HG03460 (cell line): ENCODE measurements at regions not wholly inside any gene's neighbourhood (a gene's known extent, or its start where the extent isn't known, plus 50 kb on each side); places are given as distances from the start of the nearest gene placed in this dataset.
A peak's percentile ranks its signal among the peaks of the same experiment; 100 is the strongest.

Experiments
- ATAC-seq: cut with Tn5 transposase; IDR thresholded peaks from one replicate; pipeline ENCODE4 v1.9.1; 2021; ENCODE audit not compliant: unreplicated experiment

- no peak for ATAC-seq
These were observed 107.7 kb upstream of the NFE2L3 start for GRCh38 chr7:26044320-26044719.

- no peak for ATAC-seq
These were observed 105.8 kb upstream of the NFE2L3 start for GRCh38 chr7:26046150-26046549.

GRCh38 chr7:26046878-26047277 is 105.1 kb upstream of the NFE2L3 start:
- ATAC-seq, result no peak

GRCh38 chr7:26048663-26049062 is 103.3 kb upstream of the NFE2L3 start:
- ATAC-seq, result no peak

- no peak for ATAC-seq
These were observed 102.9 kb upstream of the NFE2L3 start for GRCh38 chr7:26049081-26049480.

GRCh38 chr7:26051021-26051420 is 101.0 kb upstream of the NFE2L3 start:
- ATAC-seq, result no peak

GRCh38 chr7:26052706-26053105 is 99.3 kb upstream of the NFE2L3 start:
- no peak for ATAC-seq

- no peak for ATAC-seq
These were observed 97.6 kb upstream of the NFE2L3 start for GRCh38 chr7:26054386-26054785.

GRCh38 chr7:26055241-26055640 is 96.8 kb upstream of the NFE2L3 start:
- ATAC-seq, result no peak

- no peak for ATAC-seq
These were observed 91.0 kb upstream of the NFE2L3 start for GRCh38 chr7:26060733-26061677.

- ATAC-seq, result no peak
These were observed 90.1 kb upstream of the NFE2L3 start for GRCh38 chr7:26061678-26062603.

GRCh38 chr7:26065652-26066051 is 86.3 kb upstream of the NFE2L3 start:
- ATAC-seq, result no peak

- no peak for ATAC-seq
These were observed 85.3 kb upstream of the NFE2L3 start for GRCh38 chr7:26066736-26067135.

- no peak for ATAC-seq
These were observed 81.7 kb upstream of the NFE2L3 start for GRCh38 chr7:26070290-26070689.

- no peak for ATAC-seq
These were observed 80.2 kb upstream of the NFE2L3 start for GRCh38 chr7:26071622-26072456.

GRCh38 chr7:26073041-26073440 is 79.0 kb upstream of the NFE2L3 start:
- no peak for ATAC-seq

GRCh38 chr7:26074919-26075318 is 77.1 kb upstream of the NFE2L3 start:
- no peak for ATAC-seq

GRCh38 chr7:26076691-26077090 is 75.3 kb upstream of the NFE2L3 start:
- ATAC-seq, result no peak

- ATAC-seq, result peak; percentile 99
These were observed 73.3 kb upstream of the NFE2L3 start for GRCh38 chr7:26078437-26079336.

- ATAC-seq, result no peak
These were observed 70.4 kb upstream of the NFE2L3 start for GRCh38 chr7:26081638-26082037.
